ENCODE measurements at regions not wholly inside any gene's neighbourhood (a gene's known extent, or its start where the extent isn't known, plus 50 kb on each side); places are given as distances from the start of the nearest gene placed in this dataset.

GRCh38 chr1:5500541-5500940, 491.7 kb downstream of the NPHP4 start:
- TF ChIP-seq CTCF (IDR thresholded peaks at IDR 0.05; ENCODE audit: low read depth, low read length, missing input control) (no peak), YY1 (IDR thresholded peaks at IDR 0.05) (no peak), SP1 (IDR thresholded peaks at IDR 0.05) (no peak), ZBTB33 (IDR thresholded peaks at IDR 0.05) (no peak), RAD21 (IDR thresholded peaks at IDR 0.05) (no peak), EGR1 (IDR thresholded peaks at IDR 0.05; ENCODE audit: low read depth in 2 of 2) (no peak), REST (IDR thresholded peaks at IDR 0.05) (no peak), TAF1 (conservative IDR thresholded peaks at IDR 0.05) (no peak), HNF4G (IDR thresholded peaks at IDR 0.05) (no peak), ATF3 (IDR thresholded peaks at IDR 0.05) (no peak)
